Common myeloid progenitor, CD34-positive (primary cell): ENCODE measurements at regions not wholly inside any gene's neighbourhood (a gene's known extent, or its start where the extent isn't known, plus 50 kb on each side); places are given as distances from the start of the nearest gene placed in this dataset.
A peak's percentile ranks its signal among the peaks of the same experiment; 100 is the strongest.

Experiments
- CTCF ChIA-PET: fragments of 350-600 bp; sonication (Branson Sonifier 250); formaldehyde crosslinking; loops from one replicate; lab custom pipeline; 2021; ENCODE audit warnings: antibody characterized with exemption; lab: Charles Lee
- POLR2A ChIA-PET: fragments of 350-600 bp; sonication (Branson Sonifier 250); formaldehyde crosslinking; loops from one replicate; lab custom pipeline; 2021; ENCODE audit warnings: antibody characterized with exemption; lab: Charles Lee
- DNase-seq, 3 donors: peaks; one replicate each; pipeline versions ENCODE4 v3.0.0 to v3.0.0-alpha.2; 2013
- H3K27ac ChIP-seq, 2 experiments: 1 replicate in 1 of 2; 2 replicates in 1 of 2; pipeline ENCODE4 v1.7.0; 2013; ENCODE audit warnings: inconsistent platforms in 2 of 2, low read length in 2 of 2, mild to moderate bottlenecking in 2 of 2, low read depth in 1 of 2, moderate library complexity in 1 of 2; ENCODE audit not compliant: severe bottlenecking in 2 of 2, insufficient read depth in 1 of 2, poor library complexity in 1 of 2
- H3K27me3 ChIP-seq, 5 experiments: replicated peaks in 2 of 5; 1 replicate in 3 of 5; 2 replicates in 2 of 5; pipeline versions ENCODE4 v1.6.1 to v1.7.0; 2013; ENCODE audit warnings: low read length in 4 of 5, mild to moderate bottlenecking in 2 of 5, moderate library complexity in 2 of 5, inconsistent platforms in 1 of 5; ENCODE audit not compliant: insufficient read depth in 5 of 5, control insufficient read depth in 4 of 5
- H3K36me3 ChIP-seq, 4 experiments: 1 replicate in 2 of 4; 2 replicates in 2 of 4; pipeline versions ENCODE4 v1.6.1 to v1.7.0; 2013; ENCODE audit warnings: low read length in 3 of 4, control low read depth in 1 of 4, mild to moderate bottlenecking in 1 of 4; ENCODE audit not compliant: control insufficient read depth in 4 of 4, insufficient read depth in 4 of 4
- H3K4me1 ChIP-seq, 4 experiments: 1 replicate in 3 of 4; 2 replicates in 1 of 4; pipeline versions ENCODE4 v1.6.1 to v1.7.1; 2013; ENCODE audit warnings: low read length in 3 of 4, mild to moderate bottlenecking in 3 of 4, control low read depth in 1 of 4, inconsistent platforms in 1 of 4, moderate library complexity in 1 of 4; ENCODE audit not compliant: control insufficient read depth in 4 of 4, insufficient read depth in 4 of 4; ENCODE audit errors: control extremely low read depth in 1 of 4
- H3K4me3 ChIP-seq, 7 experiments: 1 replicate in 4 of 7; 2 replicates in 3 of 7; pipeline versions ENCODE4 v1.5.1 to v1.7.0; 2013; ENCODE audit warnings: mild to moderate bottlenecking in 7 of 7, low read length in 6 of 7, moderate library complexity in 6 of 7, inconsistent platforms in 2 of 7, low read depth in 2 of 7, control low read depth in 1 of 7; ENCODE audit not compliant: insufficient read depth in 4 of 7, control insufficient read depth in 1 of 7; ENCODE audit errors: extremely low read depth in 1 of 7
- H3K9me3 ChIP-seq, 5 experiments: 1 replicate in 4 of 5; 2 replicates in 1 of 5; pipeline versions ENCODE4 v1.6.1 to v1.7.1; 2013; ENCODE audit warnings: low read length in 4 of 5, mild to moderate bottlenecking in 2 of 5, inconsistent platforms in 1 of 5, low read depth in 1 of 5, moderate library complexity in 1 of 5; ENCODE audit not compliant: control insufficient read depth in 4 of 5, insufficient read depth in 2 of 5; ENCODE audit errors: control extremely low read depth in 1 of 5
- WGBS: methylation state at CpG from one replicate; pipeline ENCODE4 v1.1.5; 2013; ENCODE audit not compliant: insufficient coverage; 5-methylcytosine and 5-hydroxymethylcytosine counted together

GRCh38 chr1:30024411-30025195, 698.8 kb downstream of the MATN1 start:
- no peak for DNase-seq
- H3K27me3 ChIP-seq, result peaks cover 0 to 7% (median 3%) of the 10 kb centered on the region in 5 experiments
- peaks cover 0 to 3% (median 2%) of the 10 kb centered on the region in 5 experiments for H3K9me3 ChIP-seq
- WGBS, result 39% methylated on average over 4 of the region's 5 CpGs
- CTCF ChIA-PET, result interaction anchor here (1.4 kb wide), 1 partner anchor 8 kb away, joined by 3 read pairs; no protein-coding TSS in a partner anchor
- no peak overlapping the region for H3K4me3 ChIP-seq
- no peaks in the 10 kb centered on the region for H3K36me3 ChIP-seq
- H3K4me1 ChIP-seq, result no peaks in the 10 kb centered on the region
- H3K27ac ChIP-seq, result no peak overlapping the region
- POLR2A ChIA-PET, result no interaction called here

DNA sequence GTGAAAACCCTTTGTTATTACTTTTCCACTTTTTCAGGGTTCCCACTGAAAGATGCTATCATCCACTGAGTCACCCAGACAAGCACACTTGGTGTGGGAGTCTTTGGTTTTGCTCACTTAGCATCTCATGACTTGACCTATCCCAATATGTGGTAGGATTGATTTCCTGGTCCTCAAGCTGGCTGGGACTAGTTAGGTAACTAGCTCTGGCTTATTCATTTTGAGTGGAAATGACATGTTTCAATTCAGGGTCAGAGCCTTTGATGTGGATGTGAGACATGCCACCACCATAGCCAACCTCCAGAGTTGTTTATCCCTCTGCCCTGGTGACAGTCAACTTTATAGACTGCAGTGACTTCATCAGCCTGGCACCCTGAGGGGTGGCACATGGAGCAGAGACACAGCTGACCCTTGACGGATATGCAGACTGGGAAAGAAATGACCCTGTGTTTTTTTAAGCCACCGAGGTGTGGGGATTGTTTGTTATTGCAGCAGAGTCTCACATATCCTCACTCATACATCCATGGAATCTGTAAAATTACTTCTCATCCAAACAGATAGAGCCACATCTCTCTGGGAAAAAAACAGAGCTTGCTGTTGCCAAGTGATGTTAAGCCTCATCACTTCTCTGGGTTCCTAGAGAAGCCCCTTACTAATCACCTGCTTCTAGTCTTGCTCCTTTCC, 699.9 kb downstream of the MATN1 start:
- Histone ChIP-seq H3K27me3 (peaks cover 0 to 7% (median 3%) of the 10 kb centered on the region in 5 experiments), H3K36me3 (no peaks in the 10 kb centered on the region), H3K27ac (no peak overlapping the region), H3K9me3 (peaks cover 0 to 7% (median 3%) of the 10 kb centered on the region in 5 experiments), H3K4me1 (no peaks in the 10 kb centered on the region), H3K4me3 (no peak overlapping the region)
- WGBS, result 100% methylated on average over 1 of the region's 2 CpGs
- DNase-seq, result no peak
- POLR2A ChIA-PET, result no interaction called here
- CTCF ChIA-PET, result interaction anchor here (1.4 to 1.7 kb wide), 2 partner anchors 10 to 19 kb away, joined by 3 read pairs; no protein-coding TSS in a partner anchor

GRCh38 chr1:30014031-30014430, 709.4 kb downstream of the MATN1 start:
- peaks cover 0 to 8% (median 2%) of the 10 kb centered on the region in 4 experiments for H3K4me1 ChIP-seq
- CTCF ChIA-PET, result no interaction called here
- 80% methylated on average over 1 of the region's 2 CpGs for WGBS
- no peak overlapping the region for H3K27ac ChIP-seq
- H3K36me3 ChIP-seq, result no peaks in the 10 kb centered on the region
- POLR2A ChIA-PET, result no interaction called here
- H3K4me3 ChIP-seq, result no peak overlapping the region
- H3K9me3 ChIP-seq, result peaks cover 0 to 15% (median 5%) of the 10 kb centered on the region in 5 experiments
- H3K27me3 ChIP-seq, result peaks cover 0 to 2% (median 0%) of the 10 kb centered on the region in 5 experiments
- DNase-seq, result no peak

DNA sequence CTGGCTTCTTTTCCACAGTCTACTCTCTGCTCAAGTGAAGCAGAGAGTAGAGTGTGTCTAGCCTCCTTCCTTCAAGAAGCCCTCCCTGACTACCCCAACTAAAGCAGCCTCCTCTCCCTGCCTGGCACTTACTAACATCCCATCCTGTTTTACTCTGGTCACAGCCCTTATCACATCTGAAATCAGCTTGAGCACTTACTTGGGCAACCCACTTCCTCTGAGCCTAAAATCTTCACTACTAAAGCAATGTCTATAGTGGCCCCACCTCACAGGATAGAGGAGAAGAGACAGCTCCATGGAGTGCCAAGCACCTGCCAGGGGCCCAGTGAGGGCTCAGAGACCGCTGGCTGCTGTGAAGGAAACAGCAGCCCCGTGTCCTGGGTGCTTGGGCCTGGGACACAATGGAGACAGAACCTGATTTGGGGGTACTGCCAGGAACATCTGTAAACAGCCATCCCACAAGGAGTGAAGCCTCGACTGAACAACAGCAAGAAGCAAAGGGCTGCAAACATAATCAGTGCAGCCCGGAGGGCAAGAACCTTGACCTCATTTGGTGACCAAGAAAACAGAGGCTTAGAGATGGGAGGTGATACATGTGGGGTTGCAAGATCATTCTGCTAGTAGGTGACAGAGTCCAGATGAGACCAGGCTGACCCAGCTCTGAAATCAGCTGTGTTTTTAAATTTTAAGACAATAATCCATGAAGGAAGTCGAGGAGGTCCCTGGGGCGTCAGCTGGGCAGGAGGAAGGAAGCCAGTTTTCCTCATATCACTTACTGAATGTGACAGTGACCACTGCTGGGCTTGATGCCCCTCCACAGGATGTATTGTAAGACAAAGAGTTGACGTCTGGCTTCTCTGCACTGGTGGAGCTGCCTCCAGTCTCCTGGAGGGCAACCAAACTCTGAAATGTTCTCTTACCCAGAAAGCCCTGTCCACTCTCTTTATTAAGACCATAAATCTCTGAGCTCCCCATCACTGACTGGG, 710.6 kb downstream of the MATN1 start:
- Histone ChIP-seq H3K4me3 (no peak overlapping the region), H3K9me3 (peaks cover 0 to 3% (median 0%) of the 10 kb centered on the region in 5 experiments), H3K4me1 (peaks cover 0 to 8% (median 2%) of the 10 kb centered on the region in 4 experiments), H3K27me3 (no peaks in the 10 kb centered on the region), H3K27ac (no peak overlapping the region), H3K36me3 (no peaks in the 10 kb centered on the region)
- WGBS, result 31% methylated on average over 7 of the region's 7 CpGs
- peak in 1 of 3 donors; percentile 1 for DNase-seq
- ChIA-PET POLR2A (no interaction called here), CTCF (no interaction called here)

- no peak overlapping the region for H3K27ac ChIP-seq
- no peak for DNase-seq
- 91% methylated on average over 5 of the region's 6 CpGs for WGBS
- no peaks in the 10 kb centered on the region for H3K9me3 ChIP-seq
- H3K4me1 ChIP-seq, result peaks cover 0 to 8% (median 2%) of the 10 kb centered on the region in 4 experiments
- CTCF ChIA-PET, result no interaction called here
- H3K36me3 ChIP-seq, result no peaks in the 10 kb centered on the region
- POLR2A ChIA-PET, result no interaction called here
- no peak overlapping the region for H3K4me3 ChIP-seq
- H3K27me3 ChIP-seq, result peaks cover 0 to 3% (median 0%) of the 10 kb centered on the region in 5 experiments
These were observed 711.4 kb downstream of the MATN1 start for GRCh38 chr1:30011970-30012369.

DNA sequence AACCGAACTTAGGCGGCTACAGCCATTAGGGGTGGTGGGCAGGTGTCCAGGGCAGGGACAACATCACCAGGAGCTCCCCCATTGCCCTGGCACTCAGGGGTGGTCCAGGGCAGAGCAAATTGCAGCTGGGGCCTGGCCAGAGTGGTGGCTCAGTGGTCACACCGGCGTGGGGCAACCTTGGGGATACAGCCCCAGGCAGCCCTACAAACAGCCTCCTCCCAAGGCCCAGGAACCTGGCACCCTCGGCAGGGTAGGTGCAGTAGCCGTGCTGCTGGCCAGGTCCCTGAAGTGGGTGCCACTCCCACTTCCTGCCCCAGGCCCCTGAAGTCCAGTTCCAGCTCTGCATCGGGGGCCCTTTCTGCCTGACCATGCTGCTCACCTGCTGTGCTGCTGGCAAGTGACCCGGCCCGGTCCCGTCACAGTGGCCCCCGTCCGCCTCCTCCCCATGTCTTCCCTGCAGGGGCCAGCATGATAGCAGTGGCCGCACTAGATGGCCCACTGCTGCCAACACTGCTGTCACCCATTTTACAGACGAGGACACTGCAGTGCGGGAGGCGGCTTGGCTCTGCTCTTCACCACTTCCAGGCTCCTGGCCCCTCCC, 712.8 kb downstream of the MATN1 start:
- Histone ChIP-seq H3K27ac (no peak overlapping the region), H3K4me1 (peaks cover 0 to 8% (median 2%) of the 10 kb centered on the region in 4 experiments), H3K36me3 (no peaks in the 10 kb centered on the region), H3K4me3 (no peak overlapping the region), H3K9me3 (no peaks in the 10 kb centered on the region), H3K27me3 (peaks cover 0 to 6% (median 0%) of the 10 kb centered on the region in 5 experiments)
- POLR2A ChIA-PET, result no interaction called here
- no peak for DNase-seq
- CTCF ChIA-PET, result no interaction called here
- 96% methylated on average over 15 of the region's 16 CpGs for WGBS
